GM12865 (cell line): ENCODE measurements at regions not wholly inside any gene's neighbourhood (a gene's known extent, or its start where the extent isn't known, plus 50 kb on each side); places are given as distances from the start of the nearest gene placed in this dataset.
A peak's percentile ranks its signal among the peaks of the same experiment; 100 is the strongest.
"Not testable (repeated sequence)": the region's sequence is repeated elsewhere in the genome, so short reads cannot be mapped to it uniquely, and the experiment has no call there.

Experiments
- DNase-seq: peaks from one replicate; pipeline ENCODE4 v3.0.0; 2010; ENCODE audit warnings: low read depth
- H3K4me3 ChIP-seq: 2 replicates; pipeline ENCODE4 v1.5.1; 2011; ENCODE audit warnings: mild to moderate bottlenecking, low read depth, low read length, control low read depth
- CTCF ChIP-seq: IDR thresholded peaks from 2 replicates; pipeline ENCODE4 v1.5.1; 2011; ENCODE audit warnings: low read length, control low read depth, low read depth, inconsistent platforms; ENCODE audit not compliant: insufficient read depth; ENCODE audit errors: missing control alignments

- H3K4me3 ChIP-seq: no peak overlapping the region
- no peak for DNase-seq
- no peak for TF ChIP-seq CTCF
These were observed 143.4 kb upstream of the MVB12B start for GRCh38 chr9:126183266-126183665.

- DNase-seq: not testable (repeated sequence)
These were observed 135.6 kb upstream of the MVB12B start for GRCh38 chr9:126190994-126191393.

GRCh38 chr9:126198854-126199253 lies 127.8 kb upstream of the MVB12B start:
- no peak for TF ChIP-seq CTCF
- no peak overlapping the region for H3K4me3 ChIP-seq
- no peak for DNase-seq

More at GRCh38 chr9:126190994-126191393, 135.6 kb upstream of the MVB12B start:
- not testable (repeated sequence) for H3K4me3 ChIP-seq

- DNase-seq: no peak
- TF ChIP-seq CTCF: peak; percentile 29
- no peak overlapping the region for H3K4me3 ChIP-seq
These were observed 123.3 kb upstream of the MVB12B start for GRCh38 chr9:126203313-126203712.

GRCh38 chr9:126204197-126204596 lies 122.4 kb upstream of the MVB12B start:
- no peak for DNase-seq
- H3K4me3 ChIP-seq: no peak overlapping the region
- TF ChIP-seq CTCF: no peak

- H3K4me3 ChIP-seq: no peak overlapping the region
- no peak for TF ChIP-seq CTCF
- no peak for DNase-seq
These were observed 121.9 kb upstream of the MVB12B start for GRCh38 chr9:126204708-126205225.

GRCh38 chr9:126205265-126205664 lies 121.4 kb upstream of the MVB12B start:
- no peak for TF ChIP-seq CTCF
- H3K4me3 ChIP-seq: no peak overlapping the region
- no peak for DNase-seq
